ENCODE measurements at regions not wholly inside any gene's neighbourhood (a gene's known extent, or its start where the extent isn't known, plus 50 kb on each side); places are given as distances from the start of the nearest gene placed in this dataset.

- no peak for DNase-seq (ENCODE audit: low read depth)
Measured at GRCh38 chr16:85254921-85255320, 142.6 kb upstream of the CIBAR2 start.

- DNase-seq (ENCODE audit: low read depth) = no peak
Measured at GRCh38 chr16:85255777-85256176, 143.5 kb upstream of the CIBAR2 start.

GRCh38 chr16:85256190-85256739 is 144.0 kb upstream of the CIBAR2 start:
- DNase-seq (ENCODE audit: low read depth) = no peak

GRCh38 chr16:85257483-85257882 is 145.2 kb upstream of the CIBAR2 start:
- DNase-seq (ENCODE audit: low read depth) = no peak

- no peak for DNase-seq (ENCODE audit: low read depth)
Measured at GRCh38 chr16:85258166-85258565, 145.9 kb upstream of the CIBAR2 start.

- peak; percentile 41 for DNase-seq (ENCODE audit: low read depth)
Measured at GRCh38 chr16:85258629-85259028, 146.4 kb upstream of the CIBAR2 start.

GRCh38 chr16:85259115-85259831 is 147.0 kb upstream of the CIBAR2 start:
- no peak for DNase-seq (ENCODE audit: low read depth)

- DNase-seq (ENCODE audit: low read depth) = no peak
Measured at GRCh38 chr16:85259832-85260167, 147.5 kb upstream of the CIBAR2 start.

GRCh38 chr16:85261204-85261603 is 148.9 kb upstream of the CIBAR2 start:
- DNase-seq (ENCODE audit: low read depth) = no peak

- no peak for DNase-seq (ENCODE audit: low read depth)
Measured at GRCh38 chr16:85261657-85262557, 149.6 kb upstream of the CIBAR2 start.

- DNase-seq (ENCODE audit: low read depth) = no peak
Measured at GRCh38 chr16:85262558-85263238, 150.4 kb upstream of the CIBAR2 start.

- no peak for DNase-seq (ENCODE audit: low read depth)
Measured at GRCh38 chr16:85263239-85263585, 150.9 kb upstream of the CIBAR2 start.

GRCh38 chr16:85264752-85265151 is 152.5 kb upstream of the CIBAR2 start:
- no peak for DNase-seq (ENCODE audit: low read depth)

GRCh38 chr16:85265161-85265784 is 153.0 kb upstream of the CIBAR2 start:
- DNase-seq (ENCODE audit: low read depth) = no peak

GRCh38 chr16:85265810-85266209 is 153.5 kb upstream of the CIBAR2 start:
- DNase-seq (ENCODE audit: low read depth) = no peak

- DNase-seq (ENCODE audit: low read depth) = no peak
Measured at GRCh38 chr16:85266857-85267256, 154.6 kb upstream of the CIBAR2 start.

GRCh38 chr16:85267414-85267945 is 155.2 kb upstream of the CIBAR2 start:
- DNase-seq (ENCODE audit: low read depth) = no peak

- no peak for DNase-seq (ENCODE audit: low read depth)
Measured at GRCh38 chr16:85269165-85269564, 156.9 kb upstream of the CIBAR2 start.

GRCh38 chr16:85270374-85270773 is 158.1 kb upstream of the CIBAR2 start:
- DNase-seq (ENCODE audit: low read depth) = no peak

GRCh38 chr16:85271198-85271597 is 158.9 kb upstream of the CIBAR2 start:
- DNase-seq (ENCODE audit: low read depth) = no peak

- no peak for DNase-seq (ENCODE audit: low read depth)
Measured at GRCh38 chr16:85273293-85273692, 161.0 kb upstream of the CIBAR2 start.
